BLaER1 treated with 17β-estradiol and CSF1 and Interleukin-3, amounts not matched to agents 10 nM and 100 nM (cell line): ENCODE measurements at regions not wholly inside any gene's neighbourhood (a gene's known extent, or its start where the extent isn't known, plus 50 kb on each side); places are given as distances from the start of the nearest gene placed in this dataset.

ENCODE experiments used
- H3K27ac ChIP-seq, 11 experiments: shearing (Covaris generic); formaldehyde crosslinking; 2 replicates each; pipeline ENCODE4 v1.8.1; 2022
- H3K27me3 ChIP-seq, 11 experiments: shearing (Covaris generic); formaldehyde crosslinking; 2 replicates each; pipeline ENCODE4 v1.8.1; 2022
- H3K36me3 ChIP-seq, 11 experiments: shearing (Covaris generic); formaldehyde crosslinking; 2 replicates each; pipeline ENCODE4 v1.8.1; 2022
- H3K4me1 ChIP-seq, 10 experiments: shearing (Covaris generic); formaldehyde crosslinking; 2 replicates each; pipeline ENCODE4 v1.8.1; 2022
- H3K4me2 ChIP-seq, 11 experiments: shearing (Covaris generic); formaldehyde crosslinking; 2 replicates each; pipeline ENCODE4 v1.8.1; 2022
- H3K4me3 ChIP-seq, 10 experiments: shearing (Covaris generic); formaldehyde crosslinking; 2 replicates each; pipeline ENCODE4 v1.8.1; 2022
- H3K9ac ChIP-seq, 11 experiments: shearing (Covaris generic); formaldehyde crosslinking; 2 replicates each; pipeline ENCODE4 v1.8.1; 2022
- H3K9me3 ChIP-seq, 11 experiments: shearing (Covaris generic); formaldehyde crosslinking; replicated peaks in 1 of 11; 2 replicates each; pipeline ENCODE4 v1.8.1; 2022
- H4K20me1 ChIP-seq, 11 experiments: shearing (Covaris generic); formaldehyde crosslinking; 2 replicates each; pipeline ENCODE4 v1.8.1; 2022
- Cebpa-rat ChIP-seq, 11 experiments: shearing (Covaris generic); IDR thresholded peaks; 2 replicates each; pipeline ENCODE4 v1.8.1; 2022

- no peaks in the 10 kb centered on the region for H3K36me3 ChIP-seq
- H3K27ac ChIP-seq: no peak overlapping the region
- no peak overlapping the region for H3K9ac ChIP-seq
- H3K4me1 ChIP-seq: no peaks in the 10 kb centered on the region
- H3K4me2 ChIP-seq: no peak overlapping the region
- H3K9me3 ChIP-seq: peaks cover 5 to 28% (median 21%) of the 10 kb centered on the region in 11 experiments; a peak in 21 of 22 replicates
- no peaks in the 10 kb centered on the region for H4K20me1 ChIP-seq
- H3K4me3 ChIP-seq: no peak overlapping the region
- H3K27me3 ChIP-seq: no peaks in the 10 kb centered on the region
- no peak for TF ChIP-seq Cebpa-rat (IDR thresholded peaks at IDR 0.05)
These were observed 1571.6 kb downstream of the AACS start for GRCh38 chr12:126636821-126637220.

DNA sequence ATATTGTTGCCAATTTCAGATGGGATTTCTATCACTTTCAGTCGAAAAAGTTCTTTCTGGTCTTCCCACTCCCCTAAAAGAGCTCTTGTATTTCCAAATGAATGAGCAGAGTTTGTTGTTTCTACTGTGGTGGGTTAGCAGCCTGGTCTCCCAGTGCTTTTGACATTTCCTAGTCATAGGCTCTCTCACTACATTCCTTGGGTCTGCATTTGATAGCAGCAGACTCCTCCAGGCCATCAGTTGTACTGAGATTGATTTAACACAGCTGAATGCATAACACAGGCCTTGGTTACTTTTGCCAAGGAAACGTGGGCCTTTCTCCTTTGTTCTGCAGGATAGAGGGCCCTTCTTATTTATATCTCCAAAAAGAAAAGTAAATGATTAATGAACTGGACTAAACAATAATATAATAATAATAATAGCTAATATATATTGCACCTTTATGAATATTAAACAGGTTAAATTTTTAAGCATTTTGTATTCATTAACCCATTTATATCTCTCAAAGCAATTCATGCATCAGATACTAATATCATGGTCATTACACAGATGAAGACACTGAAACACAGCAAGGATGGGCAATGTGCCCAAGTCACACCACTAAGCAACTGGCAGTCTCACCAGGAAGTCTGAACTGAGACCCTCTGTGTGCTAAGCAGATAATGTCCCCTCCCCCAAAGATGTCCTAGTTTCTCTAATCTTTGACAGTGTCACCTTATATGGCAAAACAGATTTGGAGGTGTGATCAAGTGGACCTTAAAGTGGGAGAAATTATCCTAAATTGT lies 1579.2 kb downstream of the AACS start:
- H3K9me3 ChIP-seq: peaks cover 19 to 40% (median 27%) of the 10 kb centered on the region in 11 experiments
- no peaks in the 10 kb centered on the region for H3K27me3 ChIP-seq
- no peak overlapping the region for H3K27ac ChIP-seq
- H3K9ac ChIP-seq: no peak overlapping the region
- H3K4me1 ChIP-seq: no peaks in the 10 kb centered on the region
- H3K4me2 ChIP-seq: no peak overlapping the region
- no peaks in the 10 kb centered on the region for H4K20me1 ChIP-seq
- no peak for TF ChIP-seq Cebpa-rat (IDR thresholded peaks at IDR 0.05)
- no peak overlapping the region for H3K4me3 ChIP-seq
- no peaks in the 10 kb centered on the region for H3K36me3 ChIP-seq

- no peak overlapping the region for H3K9ac ChIP-seq
- H3K4me3 ChIP-seq: no peak overlapping the region
- TF ChIP-seq Cebpa-rat (IDR thresholded peaks at IDR 0.05): no peak
- no peaks in the 10 kb centered on the region for H3K27me3 ChIP-seq
- peaks cover 0 to 10% (median 0%) of the 10 kb centered on the region in 11 experiments; a peak in 7 of 22 replicates for H3K9me3 ChIP-seq
- no peak overlapping the region for H3K4me2 ChIP-seq
- H3K4me1 ChIP-seq: no peaks in the 10 kb centered on the region
- H3K36me3 ChIP-seq: no peaks in the 10 kb centered on the region
- no peaks in the 10 kb centered on the region for H4K20me1 ChIP-seq
- H3K27ac ChIP-seq: no peak overlapping the region
These were observed 1582.8 kb downstream of the AACS start for GRCh38 chr12:126648074-126648473.

DNA sequence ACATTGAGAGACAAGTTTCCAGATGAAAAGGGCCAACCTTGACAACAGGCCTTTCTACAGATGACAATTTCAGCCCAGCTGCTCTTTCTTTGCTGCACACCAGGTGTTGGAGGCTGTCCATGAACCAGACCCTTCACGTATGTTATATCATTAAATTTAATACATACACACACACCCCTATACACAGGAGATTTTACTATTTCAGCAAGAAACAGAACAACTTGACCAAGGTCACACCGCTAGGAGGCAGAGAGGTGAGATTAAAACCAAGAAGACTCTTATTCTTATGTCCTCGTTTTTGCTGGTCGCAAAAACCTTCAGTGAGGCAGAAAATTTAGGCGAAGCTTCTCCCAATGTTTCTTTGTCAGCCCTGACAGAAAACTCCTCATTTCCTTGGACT lies 1585.9 kb downstream of the AACS start:
- Histone ChIP-seq H3K9ac (no peak overlapping the region), H3K9me3 (no peaks in the 10 kb centered on the region; a peak in 1 of 22 replicates), H3K27me3 (no peaks in the 10 kb centered on the region), H4K20me1 (no peaks in the 10 kb centered on the region), H3K4me3 (no peak overlapping the region), H3K4me2 (no peak overlapping the region), H3K4me1 (no peaks in the 10 kb centered on the region), H3K27ac (no peak overlapping the region), H3K36me3 (no peaks in the 10 kb centered on the region)
- no peak for TF ChIP-seq Cebpa-rat (IDR thresholded peaks at IDR 0.05)

DNA sequence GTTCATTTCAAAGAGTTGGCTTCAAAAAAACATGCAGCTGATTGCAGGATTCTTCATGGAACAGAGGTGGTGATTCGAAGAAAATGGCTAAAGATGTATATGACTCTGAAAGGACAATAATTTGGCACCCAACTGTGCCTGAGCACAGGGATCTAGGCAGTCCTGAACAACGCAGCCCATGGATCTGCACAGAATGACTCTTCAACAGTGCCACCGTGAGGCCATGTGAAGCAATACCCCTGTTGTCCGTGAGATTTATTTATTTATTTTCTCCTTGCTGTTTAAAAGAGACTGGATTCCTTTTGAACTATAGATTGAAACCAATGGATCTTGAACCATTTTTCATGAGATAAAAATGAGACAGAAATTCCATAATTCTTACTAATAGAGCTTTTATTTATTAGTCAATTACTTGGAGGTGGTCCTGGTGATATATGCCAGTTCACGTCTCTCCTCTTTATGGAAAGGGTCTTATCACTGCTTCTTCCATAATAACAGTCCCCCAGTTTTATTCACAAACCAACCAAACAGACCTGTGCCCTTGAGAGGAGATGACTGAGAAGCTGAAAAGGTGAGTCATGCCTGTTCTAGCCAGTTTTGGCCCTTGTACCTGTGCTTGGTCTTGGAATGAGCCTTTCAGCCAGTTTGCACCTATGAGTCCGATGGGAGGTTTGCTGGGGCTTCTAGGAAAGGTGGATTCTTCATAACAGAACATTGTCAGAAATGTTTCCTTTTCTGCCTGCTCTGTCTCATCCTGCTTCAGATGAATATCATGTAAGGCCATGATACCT lies 1598.3 kb downstream of the AACS start:
- Histone ChIP-seq H3K36me3 (no peaks in the 10 kb centered on the region), H3K4me3 (no peak overlapping the region), H3K4me2 (no peak overlapping the region), H3K9me3 (peaks cover 11 to 23% (median 18%) of the 10 kb centered on the region in 11 experiments; a peak in 19 of 22 replicates), H3K27me3 (no peaks in the 10 kb centered on the region), H3K27ac (no peak overlapping the region), H3K4me1 (no peaks in the 10 kb centered on the region), H4K20me1 (no peaks in the 10 kb centered on the region), H3K9ac (no peak overlapping the region)
- TF ChIP-seq Cebpa-rat (IDR thresholded peaks at IDR 0.05): no peak

DNA sequence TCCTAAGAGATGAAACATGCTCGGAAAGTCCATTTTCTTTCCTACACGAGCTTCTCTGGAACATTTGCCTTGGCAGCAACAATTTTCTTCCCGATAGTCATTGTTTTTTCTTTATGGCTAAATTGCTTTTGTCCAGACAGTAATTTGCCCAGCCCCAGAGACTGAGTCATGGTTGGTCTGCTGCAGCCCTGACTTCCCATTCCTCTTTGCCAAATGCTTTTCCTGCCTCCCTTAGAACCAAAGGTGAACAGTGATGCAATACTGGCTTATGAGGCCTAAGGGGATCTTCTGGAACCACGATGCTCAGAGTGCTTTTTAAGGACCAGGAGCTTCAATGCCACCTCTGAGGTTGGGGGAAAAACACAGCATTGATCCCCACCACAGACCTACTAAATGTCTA lies 1599.6 kb upstream of the TMEM132C start:
- TF ChIP-seq Cebpa-rat (IDR thresholded peaks at IDR 0.05): no peak; a peak in 1 of 22 replicates
- H3K36me3 ChIP-seq: no peaks in the 10 kb centered on the region
- H3K4me1 ChIP-seq: no peaks in the 10 kb centered on the region
- H3K27me3 ChIP-seq: no peaks in the 10 kb centered on the region
- no peak overlapping the region for H3K4me2 ChIP-seq
- no peak overlapping the region for H3K9ac ChIP-seq
- H4K20me1 ChIP-seq: no peaks in the 10 kb centered on the region
- no peak overlapping the region for H3K4me3 ChIP-seq
- no peak overlapping the region for H3K27ac ChIP-seq
- H3K9me3 ChIP-seq: peaks cover 9 to 12% (median 10%) of the 10 kb centered on the region in 11 experiments; a peak in 19 of 22 replicates

DNA sequence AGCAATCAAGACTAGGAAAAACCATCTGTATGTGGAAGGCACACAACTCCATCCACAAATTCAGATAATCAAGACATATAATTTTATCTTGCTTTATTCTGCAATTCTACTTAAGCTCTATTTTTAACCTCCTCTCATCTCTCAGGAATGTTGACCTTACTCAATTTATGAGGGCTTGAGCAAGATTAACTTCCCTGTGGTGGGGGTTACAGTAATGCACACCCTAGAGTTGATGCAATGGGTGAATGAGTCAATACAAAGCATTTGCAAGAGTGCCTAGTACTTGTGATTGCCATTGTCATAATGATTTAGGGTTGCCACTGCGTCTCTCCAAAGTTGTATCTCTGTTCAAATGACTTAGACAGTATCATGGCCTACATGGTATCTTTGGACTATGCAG lies 1598.4 kb upstream of the TMEM132C start:
- H3K4me1 ChIP-seq: no peaks in the 10 kb centered on the region
- H3K27me3 ChIP-seq: no peaks in the 10 kb centered on the region
- no peaks in the 10 kb centered on the region for H4K20me1 ChIP-seq
- no peaks in the 10 kb centered on the region for H3K36me3 ChIP-seq
- H3K4me2 ChIP-seq: no peak overlapping the region
- H3K9ac ChIP-seq: no peak overlapping the region
- no peak overlapping the region for H3K4me3 ChIP-seq
- H3K9me3 ChIP-seq: 0 out of 22 replicates have a peak, but pooled peaks cover 0 to 5% (median 0%) of the 10 kb centered on the region in 11 experiments
- TF ChIP-seq Cebpa-rat (IDR thresholded peaks at IDR 0.05): no peak
- no peak overlapping the region for H3K27ac ChIP-seq

DNA sequence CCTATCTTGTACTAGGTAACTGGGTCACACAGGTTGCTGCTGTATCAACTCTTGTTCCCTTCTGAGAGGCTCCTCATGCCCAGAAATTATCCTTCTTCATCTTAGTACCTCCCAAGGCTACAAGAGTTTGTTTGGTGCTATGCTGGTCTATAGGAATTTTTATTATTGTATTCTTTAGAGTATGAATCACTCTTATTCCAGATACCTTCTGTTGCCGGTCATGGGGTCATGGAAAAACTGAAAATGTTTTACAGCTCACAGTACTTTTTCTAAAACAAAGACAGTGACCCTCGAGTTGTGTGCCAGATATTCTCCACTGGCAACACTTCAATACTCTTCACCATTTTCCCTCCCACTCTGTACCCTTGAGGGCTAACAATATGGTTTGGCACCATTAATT lies 1598.0 kb upstream of the TMEM132C start:
- no peaks in the 10 kb centered on the region for H4K20me1 ChIP-seq
- H3K27ac ChIP-seq: no peak overlapping the region
- no peak overlapping the region for H3K4me2 ChIP-seq
- H3K4me1 ChIP-seq: no peaks in the 10 kb centered on the region
- 0 out of 22 replicates have a peak, but pooled peaks cover 0 to 6% (median 0%) of the 10 kb centered on the region in 11 experiments for H3K9me3 ChIP-seq
- H3K9ac ChIP-seq: no peak overlapping the region
- H3K36me3 ChIP-seq: no peaks in the 10 kb centered on the region
- TF ChIP-seq Cebpa-rat (IDR thresholded peaks at IDR 0.05): no peak
- H3K27me3 ChIP-seq: no peaks in the 10 kb centered on the region
- H3K4me3 ChIP-seq: no peak overlapping the region

- H3K4me3 ChIP-seq: no peak overlapping the region
- no peak for TF ChIP-seq Cebpa-rat (IDR thresholded peaks at IDR 0.05)
- H3K36me3 ChIP-seq: no peaks in the 10 kb centered on the region
- no peaks in the 10 kb centered on the region for H4K20me1 ChIP-seq
- H3K4me1 ChIP-seq: no peaks in the 10 kb centered on the region
- H3K9ac ChIP-seq: no peak overlapping the region
- H3K27me3 ChIP-seq: no peaks in the 10 kb centered on the region
- H3K4me2 ChIP-seq: no peak overlapping the region
- H3K9me3 ChIP-seq: 0 out of 22 replicates have a peak, but pooled peaks cover 0 to 6% (median 0%) of the 10 kb centered on the region in 11 experiments
- no peak overlapping the region for H3K27ac ChIP-seq
These were observed 1590.5 kb upstream of the TMEM132C start for GRCh38 chr12:126676434-126676833.
